Type B pancreatic cell (in vitro differentiated cells): ENCODE measurements at regions not wholly inside any gene's neighbourhood (a gene's known extent, or its start where the extent isn't known, plus 50 kb on each side); places are given as distances from the start of the nearest gene placed in this dataset.

ENCODE experiments used
- DNase-seq: peaks from one replicate; pipeline ENCODE4 v3.0.0; 2021; ENCODE audit warnings: mixed read lengths; ENCODE audit not compliant: unreplicated experiment; ENCODE audit errors: extremely low spot score
- H3K27ac Mint-ChIP-seq: 2 replicates; pipeline ENCODE4 v1.8.0; 2021; ENCODE audit warnings: mild to moderate bottlenecking, mixed read lengths
- H3K27me3 Mint-ChIP-seq: 2 replicates; pipeline ENCODE4 v1.8.0; 2021; ENCODE audit warnings: mixed read lengths
- H3K36me3 Mint-ChIP-seq: 2 replicates; pipeline ENCODE4 v1.8.0; 2021; ENCODE audit warnings: mixed read lengths
- H3K4me1 Mint-ChIP-seq: one replicate; pipeline ENCODE4 v1.8.0; 2021; ENCODE audit warnings: mixed read lengths; ENCODE audit not compliant: unreplicated experiment
- H3K4me3 Mint-ChIP-seq: 2 replicates; pipeline ENCODE4 v1.8.0; 2021; ENCODE audit warnings: mild to moderate bottlenecking, mixed read lengths
- H3K9me3 Mint-ChIP-seq: 2 replicates; pipeline ENCODE4 v1.8.0; 2021; ENCODE audit warnings: mixed read lengths
- TF ChIP-seq, protein P1 (sequence below): fragments of 200-600 bp; sonication (generic); conservative IDR thresholded peaks from 2 replicates; pipeline ENCODE4 v1.5.0; 2021; ENCODE audit warnings: antibody characterized with exemption, mild to moderate bottlenecking

DNA sequence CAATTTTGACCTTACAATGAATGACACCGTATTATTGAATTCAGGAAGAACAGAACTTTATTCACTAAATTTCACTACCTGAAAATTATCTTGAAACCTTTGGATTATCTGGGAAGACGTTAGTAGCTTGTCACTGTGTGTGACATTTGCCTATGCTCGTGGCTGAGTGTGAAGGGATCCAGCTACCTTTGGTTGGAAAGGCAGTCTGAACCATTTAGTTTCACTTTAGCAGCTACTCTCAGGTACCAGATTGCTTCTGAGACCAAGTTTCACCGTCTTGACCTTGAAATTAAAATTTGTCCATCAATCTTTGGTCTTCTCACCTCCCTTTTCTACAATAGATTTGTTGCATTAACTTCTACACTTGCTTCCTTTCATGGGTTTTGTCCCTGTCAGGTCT, 637.5 kb downstream of the MBD2 start:
- H3K36me3 Mint-ChIP-seq = no peaks in the 10 kb centered on the region
- H3K27ac Mint-ChIP-seq = no peak overlapping the region
- H3K4me1 Mint-ChIP-seq = no peaks in the 10 kb centered on the region
- TF ChIP-seq, protein P1, sequence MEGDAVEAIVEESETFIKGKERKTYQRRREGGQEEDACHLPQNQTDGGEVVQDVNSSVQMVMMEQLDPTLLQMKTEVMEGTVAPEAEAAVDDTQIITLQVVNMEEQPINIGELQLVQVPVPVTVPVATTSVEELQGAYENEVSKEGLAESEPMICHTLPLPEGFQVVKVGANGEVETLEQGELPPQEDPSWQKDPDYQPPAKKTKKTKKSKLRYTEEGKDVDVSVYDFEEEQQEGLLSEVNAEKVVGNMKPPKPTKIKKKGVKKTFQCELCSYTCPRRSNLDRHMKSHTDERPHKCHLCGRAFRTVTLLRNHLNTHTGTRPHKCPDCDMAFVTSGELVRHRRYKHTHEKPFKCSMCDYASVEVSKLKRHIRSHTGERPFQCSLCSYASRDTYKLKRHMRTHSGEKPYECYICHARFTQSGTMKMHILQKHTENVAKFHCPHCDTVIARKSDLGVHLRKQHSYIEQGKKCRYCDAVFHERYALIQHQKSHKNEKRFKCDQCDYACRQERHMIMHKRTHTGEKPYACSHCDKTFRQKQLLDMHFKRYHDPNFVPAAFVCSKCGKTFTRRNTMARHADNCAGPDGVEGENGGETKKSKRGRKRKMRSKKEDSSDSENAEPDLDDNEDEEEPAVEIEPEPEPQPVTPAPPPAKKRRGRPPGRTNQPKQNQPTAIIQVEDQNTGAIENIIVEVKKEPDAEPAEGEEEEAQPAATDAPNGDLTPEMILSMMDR = no peak
- H3K9me3 Mint-ChIP-seq = no peaks in the 10 kb centered on the region
- H3K27me3 Mint-ChIP-seq = no peaks in the 10 kb centered on the region
- no peak for DNase-seq
- H3K4me3 Mint-ChIP-seq = no peak overlapping the region
